ELR (cell line): ENCODE measurements at regions not wholly inside any gene's neighbourhood (a gene's known extent, or its start where the extent isn't known, plus 50 kb on each side); places are given as distances from the start of the nearest gene placed in this dataset.

ENCODE experiments used
- DNase-seq: peaks from one replicate; pipeline ENCODE4 v3.0.0-alpha.2; 2015; ENCODE audit warnings: low read depth

DNA sequence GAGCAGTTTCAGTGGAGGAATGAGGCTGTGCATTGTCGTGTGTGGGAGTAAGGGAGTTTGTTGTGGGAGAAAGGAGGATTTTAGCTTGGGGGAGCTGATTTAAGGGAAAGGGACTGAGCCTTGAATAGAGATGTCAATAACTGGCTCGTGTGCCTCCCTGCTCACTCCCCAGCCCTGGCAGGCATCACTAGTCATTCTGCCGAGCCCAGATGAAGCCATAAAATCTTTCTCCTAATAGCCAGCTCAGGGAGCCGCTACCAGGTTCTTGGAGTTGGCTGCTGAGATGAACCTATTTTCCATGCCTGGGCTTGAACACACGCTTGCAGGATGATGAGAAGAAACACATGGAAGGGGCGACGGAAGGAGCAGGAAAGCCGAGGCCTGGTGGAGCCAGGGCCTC, 65.0 kb upstream of the POU3F1 start:
- no peak for DNase-seq

DNA sequence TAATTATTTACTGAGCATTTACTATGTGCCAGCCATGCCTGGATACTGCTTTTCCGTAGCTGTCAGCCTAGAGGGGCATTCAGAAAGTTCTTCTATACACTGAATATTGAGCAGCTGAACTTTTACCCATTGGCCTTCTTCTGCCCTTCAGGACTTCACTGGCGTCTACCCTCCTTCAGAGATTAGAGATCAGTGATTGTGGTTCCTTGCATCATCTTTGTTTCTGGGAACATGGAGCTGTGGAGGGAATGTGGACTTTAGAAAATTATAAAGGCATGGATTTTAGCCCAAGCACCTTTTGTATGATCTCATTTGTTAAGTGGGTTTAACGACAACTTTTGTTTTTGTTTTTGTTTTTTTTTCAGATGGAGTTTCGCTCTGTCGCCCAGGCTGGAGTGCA, 58.7 kb upstream of the POU3F1 start:
- DNase-seq = no peak

DNA sequence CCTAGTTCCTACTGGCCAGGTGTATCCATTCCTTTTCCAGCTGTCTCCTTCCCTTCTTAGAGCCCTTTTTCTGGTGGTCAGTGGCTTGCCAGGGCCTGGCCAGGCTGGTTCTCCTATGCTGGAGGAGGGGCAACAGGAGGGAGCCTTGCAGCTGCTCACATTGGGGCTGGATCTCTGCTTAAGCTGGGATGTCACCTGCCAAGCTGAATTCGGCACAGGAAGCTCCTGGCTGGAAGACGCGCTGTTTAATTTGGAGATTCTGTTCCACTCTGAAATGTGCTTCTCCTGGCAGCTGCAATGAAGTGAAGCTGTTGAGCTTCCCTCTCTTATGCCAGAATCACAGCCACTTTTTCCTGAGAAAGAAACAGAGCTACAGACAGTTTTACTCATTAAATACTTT, 56.0 kb upstream of the POU3F1 start:
- DNase-seq = no peak

DNA sequence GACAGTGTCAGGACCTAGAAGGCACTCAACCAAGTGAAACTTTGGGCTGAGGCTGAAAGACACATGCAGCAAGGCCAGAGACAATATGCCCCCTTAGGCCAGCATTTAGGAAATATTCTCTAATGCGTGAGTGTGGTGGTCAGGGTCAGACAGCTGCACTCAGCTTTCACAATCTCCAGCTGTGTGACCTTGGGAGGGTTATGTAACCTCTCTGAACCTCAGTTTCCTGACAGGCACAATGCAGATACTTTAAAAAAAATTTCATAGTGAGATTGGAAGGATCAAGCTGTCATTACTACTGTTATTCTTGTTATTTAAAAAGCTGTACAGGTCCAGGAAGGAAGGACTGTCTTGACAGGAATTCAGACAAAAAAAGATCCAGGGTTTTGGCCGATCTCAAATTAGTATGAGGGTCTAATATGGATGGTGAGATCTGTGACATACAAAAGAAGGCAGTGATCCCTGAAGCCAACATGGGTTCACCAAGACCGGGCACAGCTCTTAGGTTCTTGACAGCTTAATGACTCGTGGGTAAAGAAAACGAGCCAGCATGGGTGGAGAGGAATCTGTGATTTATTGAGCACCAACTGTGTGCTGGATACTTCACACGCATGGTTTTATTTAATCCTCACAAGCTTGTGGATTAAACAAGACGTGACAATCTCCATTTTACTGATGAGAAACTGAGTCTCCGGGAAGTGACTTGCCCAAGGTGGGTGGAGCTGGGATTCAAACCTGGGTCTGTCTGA, 54.6 kb upstream of the POU3F1 start:
- DNase-seq = no peak

DNA sequence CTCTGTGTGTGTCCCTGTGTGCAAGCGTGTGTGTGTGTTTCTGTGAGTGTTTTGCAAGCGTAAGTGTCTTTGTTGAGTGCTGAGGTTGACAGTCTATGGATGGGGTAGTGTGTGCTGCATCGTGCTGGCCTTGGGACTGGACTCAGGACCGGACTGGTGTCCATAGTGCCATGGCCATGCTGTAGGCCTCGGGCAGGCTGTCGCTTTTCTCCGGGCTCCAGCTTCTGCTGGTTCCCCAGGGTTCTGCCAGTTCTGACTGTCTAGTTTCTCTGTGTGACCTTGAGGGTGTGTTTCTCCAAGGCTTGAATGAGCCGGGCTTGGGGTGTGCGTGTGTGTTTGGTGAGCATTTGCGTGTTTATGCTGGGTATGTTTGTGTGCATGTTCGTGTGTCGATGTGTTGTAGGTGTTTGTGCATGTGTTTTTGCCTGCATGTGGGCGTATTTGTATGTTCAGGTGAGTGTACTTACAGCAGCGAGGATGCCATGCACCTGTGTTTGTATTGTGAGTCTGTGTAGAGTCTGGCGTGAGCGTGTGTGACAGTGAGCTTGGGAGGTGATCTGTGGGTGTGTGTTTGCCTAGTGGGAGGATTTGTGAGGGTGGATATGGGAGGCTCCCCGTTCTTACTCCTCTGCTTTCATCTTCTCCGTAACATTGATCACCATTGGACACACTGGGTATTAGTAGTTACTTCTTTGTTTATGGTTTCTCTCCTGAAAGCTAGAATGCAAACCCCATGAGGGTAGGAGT, 51.7 kb upstream of the POU3F1 start:
- no peak for DNase-seq

DNA sequence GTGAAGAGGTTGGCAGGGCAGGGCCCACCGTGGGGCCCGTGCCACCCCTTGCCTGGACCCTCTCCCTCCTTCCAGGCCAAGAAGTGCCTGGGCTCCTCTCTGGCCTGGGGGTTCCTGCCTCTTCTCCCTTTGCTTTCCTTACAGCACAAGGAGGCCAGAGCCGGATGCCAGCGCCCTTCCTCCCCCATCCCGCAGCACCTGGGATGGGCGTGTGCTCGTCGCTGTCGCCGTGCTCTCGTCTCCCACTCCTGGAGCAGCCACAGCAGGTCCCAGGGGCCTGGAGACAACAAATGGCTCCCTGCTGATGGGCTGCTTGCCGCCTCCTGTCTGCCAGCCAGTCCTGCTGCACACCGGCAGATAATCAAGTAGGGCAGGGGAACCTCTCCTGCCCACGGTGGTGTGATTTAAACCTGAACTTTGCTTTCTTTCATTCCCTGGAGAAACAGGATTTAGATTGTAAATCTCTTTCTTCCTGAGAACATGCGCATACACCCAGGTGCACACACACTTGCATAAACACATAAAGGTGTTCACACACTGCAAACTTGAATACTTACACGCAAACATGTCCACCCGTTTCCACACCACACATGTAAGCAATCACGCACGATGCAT, 50.8 kb upstream of the POU3F1 start:
- no peak for DNase-seq
